A549 (cell line): ENCODE measurements at regions not wholly inside any gene's neighbourhood (a gene's known extent, or its start where the extent isn't known, plus 50 kb on each side); places are given as distances from the start of the nearest gene placed in this dataset.

Experiments used
- ATAC-seq, 2 experiments: fragments of 200-7000 bp in 1 of 2; fragments of >200 bp in 1 of 2; cut with Nextera tagmentation in 1 of 2; cut with Tn5 transposase in 1 of 2; 3 replicates each; pipeline versions ENCODE4 v1.8.0 to v1.9.1; 2018 to 2020; ENCODE audit warnings: mild to moderate bottlenecking in 1 of 2, moderate library complexity in 1 of 2
- CTCF ChIA-PET: fragments of 300-600 bp; sonication (Branson Sonifier 250); formaldehyde crosslinking; extraction: SDS; loops from one replicate; lab custom pipeline; 2021; ENCODE audit warnings: antibody characterized with exemption, inconsistent platforms; lab: Yijun Ruan, JAX
- POLR2A ChIA-PET: fragments of 350-600 bp; formaldehyde crosslinking; extraction: SDS; loops from one replicate; lab custom pipeline; 2021; ENCODE audit warnings: antibody characterized with exemption, inconsistent platforms; lab: Yijun Ruan, JAX
- DNase-seq, 2 experiments: peaks; one replicate each; pipeline versions ENCODE4 v3.0.0 to v3.0.0-alpha.2; 2011 to 2016; ENCODE audit warnings: low read depth in 1 of 2, low spot score in 1 of 2
- FAIRE-seq: peaks from 2 replicates; lab custom pipeline; 2011; peaks lifted over from hg19 to GRCh38; lab: Jason Lieb, UNC
- H3K27ac ChIP-seq, 2 experiments: fragments of >200 bp; sonication (Bioruptor Twin); formaldehyde crosslinking; 3 replicates each; pipeline ENCODE4 v1.5.1; 2016 to 2017
- H3K4me1 ChIP-seq: fragments of >200 bp; sonication (Bioruptor Twin); formaldehyde crosslinking; 3 replicates; pipeline ENCODE4 v1.6.1; 2016
- H3K4me2 ChIP-seq: fragments of >200 bp; sonication (Bioruptor Twin); formaldehyde crosslinking; 3 replicates; pipeline ENCODE4 v1.6.1; 2016
- H3K4me3 ChIP-seq: fragments of >200 bp; sonication (Bioruptor Twin); formaldehyde crosslinking; 3 replicates; pipeline ENCODE4 v1.5.1; 2016
- H3K9me3 ChIP-seq: fragments of >200 bp; sonication (Bioruptor Twin); formaldehyde crosslinking; 3 replicates; pipeline ENCODE4 v1.6.1; 2016
- ATOH8 ChIP-seq: fragments of 250-450 bp; sonication (Bioruptor Pico); IDR thresholded peaks from 2 replicates; pipeline ENCODE4 v1.5.0; 2020; ENCODE audit warnings: low read depth, mild to moderate bottlenecking, moderate library complexity
- CBX2 ChIP-seq: fragments of 200-600 bp; sonication (generic); IDR thresholded peaks from 2 replicates; pipeline ENCODE4 v1.6.1; 2016; ENCODE audit warnings: low read depth, mild to moderate bottlenecking, borderline replicate concordance
- CHD2 ChIP-seq: fragments of 150-350 bp; IDR thresholded peaks from 2 replicates; pipeline ENCODE4 v1.6.1; 2014; ENCODE audit warnings: low read length; ENCODE audit not compliant: partially characterized antibody
- EHF ChIP-seq: fragments of 250-450 bp; sonication (Bioruptor Pico); IDR thresholded peaks from 2 replicates; pipeline ENCODE4 v1.5.0; 2020; ENCODE audit warnings: mild to moderate bottlenecking
- ELK1 ChIP-seq: fragments of 150-350 bp; IDR thresholded peaks from 2 replicates; pipeline ENCODE4 v1.6.1; 2014; ENCODE audit warnings: low read depth, mild to moderate bottlenecking, low read length
- EP300 ChIP-seq, 2 experiments: fragments of >200 bp; sonication (Bioruptor Twin); formaldehyde crosslinking; IDR thresholded peaks; 2 replicates in 1 of 2; 3 replicates in 1 of 2; pipeline ENCODE4 v1.6.1; 2016 to 2017
- ESRRA ChIP-seq: fragments of 150-350 bp; IDR thresholded peaks from 2 replicates; pipeline ENCODE4 v1.6.1; 2014; ENCODE audit warnings: mild to moderate bottlenecking, low read length, borderline replicate concordance
- FOSB ChIP-seq: fragments of 250-450 bp; sonication (Bioruptor Pico); IDR thresholded peaks from 2 replicates; pipeline ENCODE4 v1.5.0; 2020; ENCODE audit warnings: mild to moderate bottlenecking, moderate library complexity
- GATA3 ChIP-seq: IDR thresholded peaks from 2 replicates; pipeline ENCODE4 v1.6.1; 2012; ENCODE audit warnings: borderline replicate concordance
- HOXB13 ChIP-seq: fragments of 250-450 bp; sonication (Bioruptor Pico); IDR thresholded peaks from 2 replicates; pipeline ENCODE4 v1.5.0; 2020; ENCODE audit warnings: low read depth, mild to moderate bottlenecking, moderate library complexity
- JUN ChIP-seq, 2 experiments: fragments of >200 bp; sonication (Bioruptor Twin); formaldehyde crosslinking; IDR thresholded peaks; 2 replicates in 1 of 2; 3 replicates in 1 of 2; pipeline ENCODE4 v1.6.1; 2016 to 2017
- KDM5A ChIP-seq: fragments of 200-600 bp; sonication (generic); IDR thresholded peaks from 2 replicates; pipeline ENCODE4 v1.6.1; 2016; ENCODE audit warnings: antibody characterized with exemption, mild to moderate bottlenecking
- MAFK ChIP-seq: fragments of 450-650 bp; IDR thresholded peaks from 2 replicates; pipeline ENCODE4 v1.6.1; 2014; ENCODE audit not compliant: partially characterized antibody
- MAZ ChIP-seq: fragments of 150-350 bp; IDR thresholded peaks from 2 replicates; pipeline ENCODE4 v1.6.1; 2014; ENCODE audit warnings: antibody characterized with exemption, low read depth, low read length, borderline replicate concordance
- NR3C1 ChIP-seq: fragments of >200 bp; sonication (Bioruptor Twin); formaldehyde crosslinking; IDR thresholded peaks from 3 replicates; pipeline ENCODE4 v1.6.1; 2017
- PBX3 ChIP-seq: IDR thresholded peaks from 2 replicates; pipeline ENCODE4 v1.6.1; 2012
- POLR2A ChIP-seq: IDR thresholded peaks from 2 replicates; pipeline ENCODE4 v1.6.1; 2012; ENCODE audit warnings: mild to moderate bottlenecking, low read length
- POLR2AphosphoS2 ChIP-seq: conservative IDR thresholded peaks from 2 replicates; pipeline ENCODE4 v1.6.1; 2012; ENCODE audit warnings: low read length, improper control_type of control experiment, inconsistent platforms
- RFX5 ChIP-seq: fragments of 450-650 bp; IDR thresholded peaks from 2 replicates; pipeline ENCODE4 v1.7.1; 2014; ENCODE audit warnings: antibody characterized with exemption, mild to moderate bottlenecking, moderate library complexity
- TFCP2L1 ChIP-seq: fragments of 250-450 bp; sonication (Bioruptor Pico); IDR thresholded peaks from 2 replicates; pipeline ENCODE4 v1.5.0; 2021; ENCODE audit warnings: mild to moderate bottlenecking
- ZC3H11A ChIP-seq: fragments of 450-650 bp; IDR thresholded peaks from 2 replicates; pipeline ENCODE4 v1.6.1; 2014; ENCODE audit warnings: antibody characterized with exemption, mild to moderate bottlenecking
- ZSCAN20 ChIP-seq: fragments of 250-450 bp; sonication (Bioruptor Pico); IDR thresholded peaks from 2 replicates; pipeline ENCODE4 v1.8.0; 2022; ENCODE audit warnings: mild to moderate bottlenecking, moderate library complexity
- WGBS: methylation state at CpG from one replicate; pipeline ENCODE4 v1.1.6; 2017; ENCODE audit errors: missing lambda C conversion rate; 5-methylcytosine and 5-hydroxymethylcytosine counted together

GRCh38 chr3:175885231-175885766 lies 1026.2 kb downstream of the NAALADL2 start:
- POLR2A ChIA-PET, result no interaction called here
- 20% methylated on average over 1 of the region's 10 CpGs for WGBS
- TF ChIP-seq POLR2A (no peak), JUN (IDR thresholded peaks at IDR 0.05) (no peak), ZSCAN20 (CRISPR knock-in tag) (no peak), POLR2AphosphoS2 (no peak), ELK1 (no peak), TFCP2L1 (CRISPR knock-in tag) (no peak), NR3C1 (no peak), EP300 (IDR thresholded peaks at IDR 0.05) (no peak), EHF (no peak), MAFK (no peak), PBX3 (no peak), HOXB13 (CRISPR knock-in tag) (no peak), ATOH8 (no peak), ZC3H11A (no peak)
- TF ChIP-seq, all 56 proteins: peak for 0
- FAIRE-seq, result no peak
- no peak overlapping the region for H3K4me2 ChIP-seq
- H3K27ac ChIP-seq, result no peak overlapping the region
- H3K4me3 ChIP-seq, result no peak overlapping the region
- H3K9me3 ChIP-seq, result no peaks in the 10 kb centered on the region; the same call in 2 of the 3 replicates
- no peak for ATAC-seq
- no peaks in the 10 kb centered on the region for H3K4me1 ChIP-seq
- no peak for DNase-seq
- CTCF ChIA-PET, result no interaction called here

GRCh38 chr3:175879417-175879816 lies 1020.3 kb downstream of the NAALADL2 start:
- H3K9me3 ChIP-seq, result no peaks in the 10 kb centered on the region; the same call in 2 of the 3 replicates
- H3K4me3 ChIP-seq, result no peak overlapping the region
- DNase-seq (no peak), FAIRE-seq (no peak), ATAC-seq (no peak)
- H3K27ac ChIP-seq, result no peak overlapping the region
- H3K4me1 ChIP-seq, result no peaks in the 10 kb centered on the region
- H3K4me2 ChIP-seq, result no peak overlapping the region
- TF ChIP-seq FOSB (CRISPR knock-in tag) (no peak), MAZ (no peak), KDM5A (no peak), CBX2 (no peak)
- WGBS, result 54% methylated on average over 2 of the region's 2 CpGs
- POLR2A ChIA-PET, result no interaction called here
- CTCF ChIA-PET, result no interaction called here

- Histone ChIP-seq H3K4me1 (no peaks in the 10 kb centered on the region), H3K9me3 (no peaks in the 10 kb centered on the region), H3K4me3 (no peak overlapping the region), H3K27ac (no peak overlapping the region), H3K4me2 (no peak overlapping the region)
- no peak for ATAC-seq
- ChIA-PET CTCF (no interaction called here), POLR2A (no interaction called here)
- 12% methylated on average over 1 of the region's 1 CpG for WGBS
- DNase-seq, result no peak
- FAIRE-seq, result no peak
- TF ChIP-seq GATA3 (no peak), RFX5 (no peak), ESRRA (no peak), CHD2 (no peak)
Measured at GRCh38 chr3:175869404-175869803, 1010.3 kb downstream of the NAALADL2 start.
